ENCODE measurements at regions not wholly inside any gene's neighbourhood (a gene's known extent, or its start where the extent isn't known, plus 50 kb on each side); places are given as distances from the start of the nearest gene placed in this dataset.

- TF ChIP-seq CTCF (IDR thresholded peaks at IDR 0.05; ENCODE audit: low read length) (no peak), EZH2 (optimal IDR thresholded peaks at IDR 0.05; ENCODE audit: low read depth, low read length) (no peak)
Measured at GRCh38 chr1:233735331-233735730, 121.4 kb downstream of the KCNK1 start.
